CD4-positive, alpha-beta T cell treated with Interferon gamma for 1 hour (primary cell): ENCODE measurements at regions not wholly inside any gene's neighbourhood (a gene's known extent, or its start where the extent isn't known, plus 50 kb on each side); places are given as distances from the start of the nearest gene placed in this dataset.
"Not testable (repeated sequence)": the region's sequence is repeated elsewhere in the genome, so short reads cannot be mapped to it uniquely, and the experiment has no call there.

Experiments
- DNase-seq: peaks from one replicate; pipeline ENCODE4 v3.0.0-alpha.2; 2020

DNA sequence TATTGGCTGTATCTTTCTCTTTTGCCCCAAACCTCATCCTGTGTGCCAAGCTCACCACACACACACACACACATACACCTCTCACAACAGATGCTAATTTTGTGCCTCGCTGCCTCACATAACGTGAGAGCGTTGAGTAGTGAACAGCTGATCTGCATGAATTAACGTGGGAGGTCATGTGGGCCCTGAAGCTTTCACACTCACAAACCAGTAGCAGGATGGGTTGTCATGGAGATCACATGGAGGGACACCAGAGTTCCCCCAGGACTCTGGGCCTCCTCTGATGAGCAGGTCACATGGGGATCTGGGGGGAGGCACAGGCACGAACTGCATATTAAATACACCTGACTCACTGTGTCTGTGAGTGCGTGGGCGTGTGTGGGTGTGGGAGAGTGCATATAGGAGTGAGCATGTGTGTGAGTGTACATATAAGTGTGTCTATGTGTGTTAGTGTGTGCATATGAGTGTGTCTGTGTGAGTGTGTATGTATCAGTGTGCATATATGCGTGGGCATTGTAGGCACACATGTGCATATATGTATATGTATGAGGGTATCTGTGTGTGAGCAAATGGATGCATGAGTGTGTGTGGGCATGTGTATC lies 62.7 kb upstream of the SULF2 start:
- DNase-seq = no peak

DNA sequence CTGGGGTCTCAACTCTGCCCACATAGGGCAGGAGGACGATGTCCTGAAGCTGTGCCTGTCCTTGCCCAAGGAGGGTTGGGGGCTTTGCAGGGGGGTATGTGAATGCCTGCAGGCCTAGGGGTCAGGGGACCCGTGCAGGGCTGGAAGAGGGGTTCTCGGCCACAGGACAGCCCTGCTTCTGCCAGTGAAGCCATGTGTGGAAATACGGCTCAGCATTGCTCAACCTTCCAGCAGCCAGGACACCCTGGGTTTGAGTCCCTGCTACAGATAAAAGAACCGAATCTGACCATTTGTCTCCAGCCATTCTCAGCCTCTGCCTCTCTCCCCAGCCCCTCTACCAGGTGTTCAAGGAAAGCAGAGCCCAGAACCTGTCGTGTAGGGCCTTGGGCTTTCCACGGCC lies 61.9 kb upstream of the SULF2 start:
- DNase-seq = not testable (repeated sequence)

DNA sequence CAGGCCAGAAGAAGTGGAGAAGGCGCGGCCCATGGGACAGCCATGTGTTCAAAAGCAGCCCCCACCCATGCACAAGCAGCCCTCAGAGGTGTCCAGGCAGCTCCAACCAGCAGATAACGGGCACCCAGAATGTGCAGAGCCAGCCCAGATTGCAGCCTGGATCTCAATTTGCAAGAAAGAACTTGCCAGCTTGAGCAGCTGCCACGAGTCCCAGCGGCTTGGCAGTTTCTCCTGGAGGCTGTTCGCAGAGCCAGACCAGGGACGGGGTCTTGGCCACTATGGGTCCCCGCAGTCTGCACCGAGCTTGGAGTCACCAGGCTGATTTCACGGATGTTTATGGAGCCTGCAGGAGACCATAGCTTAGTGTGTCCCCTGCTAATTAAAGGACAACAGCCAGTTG lies 61.4 kb upstream of the SULF2 start:
- DNase-seq = not testable (repeated sequence)

DNA sequence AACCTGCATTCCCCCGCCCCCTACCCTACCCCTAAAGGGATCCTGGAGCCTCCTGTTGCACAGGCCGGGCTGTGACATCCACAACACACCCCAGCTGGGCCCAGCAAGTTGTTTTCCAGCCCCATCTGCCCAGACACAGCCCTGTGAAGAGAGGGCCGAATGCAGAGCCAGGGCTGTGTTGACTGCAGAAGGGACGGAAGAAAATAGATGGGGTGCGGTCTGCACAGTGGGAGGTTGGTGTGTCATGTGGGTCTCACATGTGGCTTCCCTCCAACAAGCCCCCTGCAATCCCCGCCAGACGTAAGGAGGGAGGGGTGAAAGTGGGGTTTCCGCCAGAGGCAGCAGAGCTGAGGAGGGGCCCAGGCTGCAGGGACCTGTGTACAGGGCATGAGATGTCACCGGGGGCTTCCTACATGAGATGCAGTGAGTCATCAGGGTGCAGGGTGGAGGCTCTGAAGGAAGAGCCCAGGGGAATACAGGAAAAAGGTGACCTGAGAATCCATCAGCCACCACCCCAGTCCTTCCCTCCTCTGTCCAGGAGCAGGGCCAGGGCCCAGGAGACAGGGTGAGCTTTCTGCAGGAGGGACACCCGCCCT lies 60.2 kb upstream of the SULF2 start:
- not testable (repeated sequence) for DNase-seq

DNA sequence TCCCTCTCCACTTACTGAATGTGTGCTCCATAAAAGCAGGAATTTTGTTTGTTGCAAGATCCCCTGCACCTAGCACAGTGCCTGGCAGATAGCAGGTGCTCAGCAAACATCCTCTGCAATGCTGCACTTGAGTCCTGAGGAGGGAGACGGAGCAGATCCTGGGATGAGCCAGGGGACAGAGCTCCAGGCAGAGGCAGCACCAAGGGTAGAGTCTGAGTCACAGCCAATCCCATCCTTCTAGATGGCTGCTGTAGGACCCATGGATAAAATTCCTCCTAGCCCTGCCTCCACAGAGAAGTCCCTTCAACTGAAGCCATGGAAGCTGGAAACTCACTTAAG lies 59.3 kb upstream of the SULF2 start:
- not testable (repeated sequence) for DNase-seq

DNA sequence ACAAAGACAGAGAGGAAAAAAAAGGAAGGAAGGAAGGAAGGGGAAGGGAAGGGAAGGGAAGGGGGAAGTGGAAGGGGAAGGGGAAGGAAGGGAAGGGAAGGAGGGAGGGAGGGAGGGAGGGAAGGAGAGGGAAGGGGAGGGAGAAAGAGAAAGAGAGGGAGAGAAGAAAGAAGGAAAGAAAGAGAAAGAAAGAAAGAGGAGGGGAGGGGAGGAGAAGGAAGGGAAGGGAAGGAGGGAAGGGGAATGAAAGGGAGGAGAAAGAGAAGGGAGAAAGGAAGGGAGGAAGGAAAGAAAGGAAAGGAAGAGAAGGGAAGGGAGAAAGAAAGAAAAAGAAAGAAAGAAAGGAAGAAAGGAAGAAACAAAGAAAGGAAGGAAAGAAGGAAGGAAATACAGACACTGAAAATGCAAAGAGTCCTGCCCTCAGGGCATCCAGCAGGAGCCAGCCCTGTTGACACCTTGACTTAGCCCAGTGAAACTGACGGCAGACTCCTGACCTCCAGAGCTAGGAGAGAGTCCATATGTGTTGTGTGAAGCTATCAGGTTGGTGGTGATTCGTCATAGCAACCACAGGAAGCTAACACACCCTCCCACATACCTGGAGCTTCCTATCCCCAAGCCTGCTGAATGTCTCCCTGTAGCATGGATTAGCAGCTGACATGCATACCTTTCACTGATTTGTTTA lies 58.7 kb upstream of the SULF2 start:
- DNase-seq = no peak

DNA sequence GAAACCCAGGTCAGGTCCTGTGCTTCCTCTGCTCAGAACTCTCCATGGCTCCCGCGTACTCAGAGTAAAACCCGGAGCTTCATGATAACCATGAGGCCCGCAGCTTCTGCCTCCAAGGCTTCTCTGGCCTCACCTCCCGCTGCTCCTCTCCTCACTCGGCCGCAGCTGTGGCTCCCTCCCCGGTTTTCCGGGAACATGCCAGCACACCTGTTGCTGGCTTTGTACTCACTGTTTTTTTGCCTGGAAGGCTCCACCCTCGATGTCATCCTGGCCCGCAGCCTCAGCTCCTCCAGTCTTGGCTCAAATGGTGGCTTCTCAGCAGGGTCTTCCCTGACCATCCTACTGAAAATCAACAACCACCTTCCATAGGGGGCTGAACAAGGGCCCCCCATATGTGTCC lies 57.7 kb upstream of the SULF2 start:
- DNase-seq = not testable (repeated sequence)

DNA sequence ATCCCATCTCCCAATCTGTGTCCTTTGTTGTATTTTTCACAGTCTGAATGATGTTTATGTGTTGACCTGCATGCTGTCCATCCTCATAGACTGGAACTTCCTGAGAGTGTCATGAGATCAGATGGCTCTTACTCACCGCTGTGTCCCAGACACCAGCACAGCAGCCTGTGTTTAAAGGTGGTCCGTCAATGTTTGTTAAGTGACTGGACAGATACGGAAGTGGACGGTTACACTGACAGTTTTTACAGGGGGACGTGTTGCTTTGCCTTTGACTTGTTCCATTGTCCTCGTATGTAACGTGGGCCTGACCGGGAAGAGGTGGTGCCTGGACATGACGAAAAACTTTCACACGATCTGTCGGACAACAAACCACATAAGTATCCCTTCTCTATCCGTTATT lies 56.7 kb upstream of the SULF2 start:
- not testable (repeated sequence) for DNase-seq

DNA sequence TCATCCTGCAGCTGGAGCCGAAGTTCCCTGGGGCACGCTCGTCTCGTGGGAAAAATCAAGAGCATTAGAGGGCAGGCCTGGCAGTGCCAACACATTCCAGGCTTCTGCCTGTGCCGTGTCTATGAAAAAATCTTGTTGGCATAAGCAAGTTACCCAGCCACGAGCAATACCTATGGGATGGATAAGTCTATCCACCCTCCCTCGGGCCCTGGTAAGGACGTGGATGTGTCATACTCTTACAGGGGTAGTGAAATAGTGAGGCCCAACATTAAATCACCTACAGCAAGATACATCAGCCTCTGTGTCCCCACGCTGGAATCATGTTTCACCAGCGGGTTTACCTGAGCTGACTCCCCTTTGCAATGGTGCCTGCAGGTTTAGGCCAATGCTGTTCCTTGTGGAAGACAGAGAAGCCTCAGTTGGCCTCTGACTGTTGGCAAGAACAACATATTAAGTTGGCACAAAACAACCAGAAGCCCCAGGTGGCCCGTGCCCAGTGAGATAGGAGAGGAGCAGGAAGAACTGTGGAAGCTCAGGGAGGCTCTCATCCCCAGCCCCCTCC lies 51.1 kb upstream of the SULF2 start:
- DNase-seq = not testable (repeated sequence)
